Mesenchymal stem cell (in vitro differentiated cells and primary cell): ENCODE measurements at regions not wholly inside any gene's neighbourhood (a gene's known extent, or its start where the extent isn't known, plus 50 kb on each side); places are given as distances from the start of the nearest gene placed in this dataset.
A peak's percentile ranks its signal among the peaks of the same experiment; 100 is the strongest.

Experiments
- DNase-seq: peaks from one replicate; pipeline ENCODE4 v3.0.0-alpha.2; 2013
- H2AFZ ChIP-seq: one replicate; pipeline ENCODE4 v1.6.1; 2013; ENCODE audit warnings: low read depth, mild to moderate bottlenecking, control low read depth, inconsistent platforms, low read length, moderate library complexity
- H2AK5ac ChIP-seq: 2 replicates; pipeline ENCODE4 v1.6.1; 2013; ENCODE audit warnings: low read length, moderate library complexity, mild to moderate bottlenecking, inconsistent platforms; ENCODE audit not compliant: severe bottlenecking
- H2BK120ac ChIP-seq: one replicate; pipeline ENCODE4 v1.6.1; 2013; ENCODE audit warnings: low read depth, mild to moderate bottlenecking, inconsistent platforms, low read length, moderate library complexity
- H2BK12ac ChIP-seq, 2 experiments: one replicate each; pipeline ENCODE4 v1.6.1; 2013; ENCODE audit warnings: inconsistent platforms in 2 of 2, low read length in 2 of 2, mild to moderate bottlenecking in 2 of 2, moderate library complexity in 2 of 2, control low read depth in 1 of 2
- H2BK15ac ChIP-seq: one replicate; pipeline ENCODE4 v1.6.1; 2013; ENCODE audit warnings: mild to moderate bottlenecking, low read depth, inconsistent platforms; ENCODE audit not compliant: poor library complexity, severe bottlenecking
- H2BK5ac ChIP-seq: 2 replicates; pipeline ENCODE4 v1.6.1; 2013; ENCODE audit warnings: low read depth, mild to moderate bottlenecking, low read length, control low read depth, inconsistent platforms; ENCODE audit not compliant: poor library complexity, severe bottlenecking
- H3K14ac ChIP-seq, 2 experiments: one replicate each; pipeline ENCODE4 v1.6.1; 2013; ENCODE audit warnings: inconsistent platforms in 2 of 2, low read length in 2 of 2, control low read depth in 1 of 2, mild to moderate bottlenecking in 1 of 2, moderate library complexity in 1 of 2
- H3K18ac ChIP-seq, 2 experiments: one replicate each; pipeline ENCODE4 v1.6.1; 2013; ENCODE audit warnings: inconsistent platforms in 2 of 2, low read length in 2 of 2, control low read depth in 1 of 2, low read depth in 1 of 2, mild to moderate bottlenecking in 1 of 2
- H3K23ac ChIP-seq, 2 experiments: one replicate each; pipeline ENCODE4 v1.6.1; 2013; ENCODE audit warnings: inconsistent platforms in 2 of 2, low read length in 2 of 2, mild to moderate bottlenecking in 2 of 2, moderate library complexity in 2 of 2, control low read depth in 1 of 2
- H3K27ac ChIP-seq: 2 replicates; pipeline ENCODE4 v1.5.1; 2013; ENCODE audit warnings: mild to moderate bottlenecking, moderate library complexity, low read length, control low read depth, inconsistent platforms; ENCODE audit not compliant: poor library complexity, severe bottlenecking
- H3K27me3 ChIP-seq, 2 experiments: 2 replicates each; pipeline versions ENCODE4 v1.6.1 to v1.7.0; 2013; ENCODE audit warnings: low read length in 2 of 2, mild to moderate bottlenecking in 2 of 2, moderate library complexity in 2 of 2, control low read depth in 1 of 2, inconsistent platforms in 1 of 2; ENCODE audit not compliant: control insufficient read depth in 1 of 2, insufficient read depth in 1 of 2
- H3K36me3 ChIP-seq, 2 experiments: 2 replicates each; pipeline versions ENCODE4 v1.6.1 to v1.7.0; 2013; ENCODE audit warnings: low read length in 2 of 2, control low read depth in 1 of 2, inconsistent platforms in 1 of 2, low read depth in 1 of 2, mild to moderate bottlenecking in 1 of 2; ENCODE audit not compliant: insufficient read depth in 2 of 2, control insufficient read depth in 1 of 2
- H3K4ac ChIP-seq, 2 experiments: one replicate each; pipeline ENCODE4 v1.6.1; 2013; ENCODE audit warnings: inconsistent platforms in 2 of 2, low read length in 2 of 2, mild to moderate bottlenecking in 2 of 2, moderate library complexity in 2 of 2, control low read depth in 1 of 2, low read depth in 1 of 2
- H3K4me1 ChIP-seq: 2 replicates; pipeline ENCODE4 v1.6.1; 2013; ENCODE audit warnings: low read depth, low read length, control low read depth; ENCODE audit not compliant: control insufficient read depth, insufficient read depth
- H3K4me2 ChIP-seq: 2 replicates; pipeline ENCODE4 v1.6.1; 2013; ENCODE audit warnings: low read length, mild to moderate bottlenecking, inconsistent platforms; ENCODE audit not compliant: poor library complexity, severe bottlenecking
- H3K4me3 ChIP-seq, 2 experiments: 2 replicates each; pipeline versions ENCODE4 v1.5.1 to v1.7.0; 2013; ENCODE audit warnings: low read length in 2 of 2, mild to moderate bottlenecking in 2 of 2, control low read depth in 1 of 2, low read depth in 1 of 2; ENCODE audit not compliant: insufficient read depth in 1 of 2
- H3K79me1 ChIP-seq: replicated peaks from 2 replicates; pipeline ENCODE4 v1.6.1; 2013; ENCODE audit warnings: mild to moderate bottlenecking, control low read depth, low read length, inconsistent platforms; ENCODE audit not compliant: poor library complexity, severe bottlenecking
- H3K9ac ChIP-seq: 2 replicates; pipeline ENCODE4 v1.7.0; 2013; ENCODE audit warnings: mild to moderate bottlenecking, low read length, moderate library complexity
- H3K9me3 ChIP-seq: 2 replicates; pipeline ENCODE4 v1.7.0; 2013; ENCODE audit warnings: mild to moderate bottlenecking, low read length; ENCODE audit not compliant: control insufficient read depth
- H4K8ac ChIP-seq: one replicate; pipeline ENCODE4 v1.6.1; 2013; ENCODE audit warnings: inconsistent platforms, mild to moderate bottlenecking, low read length, moderate library complexity
- H4K91ac ChIP-seq: one replicate; pipeline ENCODE4 v1.6.1; 2013; ENCODE audit warnings: mild to moderate bottlenecking, low read length, inconsistent platforms
- WGBS: methylation state at CpG from one replicate; pipeline ENCODE4 v1.1.7; 2013; ENCODE audit warnings: mixed read lengths; 5-methylcytosine and 5-hydroxymethylcytosine counted together

GRCh38 chr10:10528563-10528910 is 489.1 kb upstream of the CELF2 start:
- Histone ChIP-seq H3K27me3 (no peaks in the 10 kb centered on the region), H2BK15ac (no peak overlapping the region), H4K8ac (peak overlapping the region; percentile 4), H3K14ac (no peak overlapping the region), H2AFZ (no peak overlapping the region), H3K23ac (no peak overlapping the region), H3K4me1 (no peaks in the 10 kb centered on the region), H3K4me3 (no peak overlapping the region), H3K4ac (no peak overlapping the region), H3K27ac (no peak overlapping the region), H2BK12ac (no peak overlapping the region), H3K36me3 (no peaks in the 10 kb centered on the region), H3K9ac (no peak overlapping the region), H3K79me1 (no peaks in the 10 kb centered on the region), H2BK120ac (no peak overlapping the region), H2AK5ac (no peak overlapping the region), H4K91ac (no peak overlapping the region), H3K4me2 (no peak overlapping the region), H3K18ac (peak overlapping the region in 1 of 2 experiments; percentile 46), H2BK5ac (no peak overlapping the region), H3K9me3 (no peaks in the 10 kb centered on the region)
- peak; percentile 79 for DNase-seq
- WGBS: no CpG with 5 or more reads among the region's 3 CpGs

GRCh38 chr10:10530313-10530712 is 487.4 kb upstream of the CELF2 start:
- H3K4me3 ChIP-seq: no peak overlapping the region
- 0% methylated on average over 1 of the region's 3 CpGs for WGBS
- no peak overlapping the region for H3K14ac ChIP-seq

GRCh38 chr10:10532236-10532635 is 485.4 kb upstream of the CELF2 start:
- Histone ChIP-seq H2BK15ac (no peak overlapping the region), H2AFZ (no peak overlapping the region), H3K23ac (no peak overlapping the region), H3K9ac (no peak overlapping the region), H2BK12ac (no peak overlapping the region), H2AK5ac (no peak overlapping the region), H3K4me1 (no peaks in the 10 kb centered on the region), H3K36me3 (no peaks in the 10 kb centered on the region), H3K27me3 (no peaks in the 10 kb centered on the region), H3K27ac (no peak overlapping the region), H2BK5ac (no peak overlapping the region), H3K18ac (no peak overlapping the region), H3K14ac (no peak overlapping the region), H3K79me1 (no peaks in the 10 kb centered on the region), H4K8ac (no peak overlapping the region), H2BK120ac (no peak overlapping the region), H3K4me3 (no peak overlapping the region), H4K91ac (no peak overlapping the region), H3K9me3 (no peaks in the 10 kb centered on the region), H3K4ac (no peak overlapping the region), H3K4me2 (no peak overlapping the region)
- no CpG with 5 or more reads among the region's 1 CpG for WGBS
- no peak for DNase-seq

More at GRCh38 chr10:10530313-10530712, 487.4 kb upstream of the CELF2 start:
- no peak overlapping the region for H2BK15ac ChIP-seq
- H4K8ac ChIP-seq: no peak overlapping the region
- no peak overlapping the region for H2AFZ ChIP-seq
- no peaks in the 10 kb centered on the region for H3K9me3 ChIP-seq
- no peak overlapping the region for H3K27ac ChIP-seq
- no peaks in the 10 kb centered on the region for H3K4me1 ChIP-seq
- no peak overlapping the region for H2BK120ac ChIP-seq
- H2BK5ac ChIP-seq: no peak overlapping the region
- no peaks in the 10 kb centered on the region for H3K36me3 ChIP-seq
- no peaks in the 10 kb centered on the region for H3K79me1 ChIP-seq
- no peak overlapping the region for H2AK5ac ChIP-seq
- no peak overlapping the region for H3K18ac ChIP-seq
- no peak overlapping the region for H4K91ac ChIP-seq
- no peak overlapping the region for H3K9ac ChIP-seq
- H3K27me3 ChIP-seq: no peaks in the 10 kb centered on the region
- H3K23ac ChIP-seq: no peak overlapping the region
- no peak for DNase-seq
- H3K4me2 ChIP-seq: no peak overlapping the region
- H2BK12ac ChIP-seq: no peak overlapping the region
- no peak overlapping the region for H3K4ac ChIP-seq

GRCh38 chr10:10532826-10533225 is 484.8 kb upstream of the CELF2 start:
- H3K4me3 ChIP-seq: no peak overlapping the region
- H3K9ac ChIP-seq: no peak overlapping the region
- no peak overlapping the region for H2BK12ac ChIP-seq
- H3K18ac ChIP-seq: no peak overlapping the region
- no peak overlapping the region for H2AK5ac ChIP-seq
- H4K8ac ChIP-seq: no peak overlapping the region
- H3K4me2 ChIP-seq: no peak overlapping the region
- H3K27ac ChIP-seq: no peak overlapping the region
- H4K91ac ChIP-seq: no peak overlapping the region
- H3K14ac ChIP-seq: no peak overlapping the region
- H2BK120ac ChIP-seq: no peak overlapping the region
- no peaks in the 10 kb centered on the region for H3K4me1 ChIP-seq
- no peak overlapping the region for H3K4ac ChIP-seq
- H3K36me3 ChIP-seq: no peaks in the 10 kb centered on the region
- no CpG with 5 or more reads among the region's 2 CpGs for WGBS
- H3K23ac ChIP-seq: no peak overlapping the region
- H3K79me1 ChIP-seq: no peaks in the 10 kb centered on the region
- H3K9me3 ChIP-seq: no peaks in the 10 kb centered on the region
- DNase-seq: no peak
- H2BK15ac ChIP-seq: no peak overlapping the region
- H2AFZ ChIP-seq: no peak overlapping the region
- H3K27me3 ChIP-seq: no peaks in the 10 kb centered on the region
- H2BK5ac ChIP-seq: no peak overlapping the region
